OCI-LY3 (cell line): ENCODE measurements at regions not wholly inside any gene's neighbourhood (a gene's known extent, or its start where the extent isn't known, plus 50 kb on each side); places are given as distances from the start of the nearest gene placed in this dataset.

Experiments
- EZH2phosphoT487 ChIP-seq: fragments of 200-600 bp; shearing (Covaris generic); IDR thresholded peaks from 2 replicates; pipeline ENCODE4 v1.6.1; 2018; ENCODE audit warnings: antibody characterized with exemption, mixed run types, low read depth
- TF ChIP-seq, protein P1 (sequence below): fragments of 200-600, 300-600 bp; sonication (generic); IDR thresholded peaks from 2 replicates; pipeline ENCODE4 v1.5.1; 2014; ENCODE audit warnings: antibody characterized with exemption, low read length, low read depth

DNA sequence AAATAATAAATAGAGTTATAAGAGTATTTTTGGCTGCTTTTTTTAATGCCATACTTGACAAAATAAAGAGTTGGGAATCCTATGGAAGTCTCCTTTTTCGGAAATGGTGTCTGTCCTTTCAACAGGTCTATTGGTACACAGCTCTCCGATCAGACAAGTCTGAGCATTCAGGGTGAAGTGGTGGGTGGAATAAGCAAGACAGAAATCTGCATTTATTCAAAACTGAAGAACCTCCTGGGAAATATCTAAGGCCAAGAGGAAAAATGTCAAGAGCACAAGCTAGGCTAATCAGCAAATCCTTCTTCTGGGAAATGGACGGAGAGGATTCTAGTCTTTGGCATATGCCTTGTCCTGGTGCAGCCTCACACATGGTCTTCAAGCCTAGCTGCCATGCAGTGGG, 309.0 kb downstream of the CENPC start:
- TF ChIP-seq, protein P1, sequence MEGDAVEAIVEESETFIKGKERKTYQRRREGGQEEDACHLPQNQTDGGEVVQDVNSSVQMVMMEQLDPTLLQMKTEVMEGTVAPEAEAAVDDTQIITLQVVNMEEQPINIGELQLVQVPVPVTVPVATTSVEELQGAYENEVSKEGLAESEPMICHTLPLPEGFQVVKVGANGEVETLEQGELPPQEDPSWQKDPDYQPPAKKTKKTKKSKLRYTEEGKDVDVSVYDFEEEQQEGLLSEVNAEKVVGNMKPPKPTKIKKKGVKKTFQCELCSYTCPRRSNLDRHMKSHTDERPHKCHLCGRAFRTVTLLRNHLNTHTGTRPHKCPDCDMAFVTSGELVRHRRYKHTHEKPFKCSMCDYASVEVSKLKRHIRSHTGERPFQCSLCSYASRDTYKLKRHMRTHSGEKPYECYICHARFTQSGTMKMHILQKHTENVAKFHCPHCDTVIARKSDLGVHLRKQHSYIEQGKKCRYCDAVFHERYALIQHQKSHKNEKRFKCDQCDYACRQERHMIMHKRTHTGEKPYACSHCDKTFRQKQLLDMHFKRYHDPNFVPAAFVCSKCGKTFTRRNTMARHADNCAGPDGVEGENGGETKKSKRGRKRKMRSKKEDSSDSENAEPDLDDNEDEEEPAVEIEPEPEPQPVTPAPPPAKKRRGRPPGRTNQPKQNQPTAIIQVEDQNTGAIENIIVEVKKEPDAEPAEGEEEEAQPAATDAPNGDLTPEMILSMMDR = no peak
- no peak for TF ChIP-seq EZH2phosphoT487
